ENCODE measurements at regions not wholly inside any gene's neighbourhood (a gene's known extent, or its start where the extent isn't known, plus 50 kb on each side); places are given as distances from the start of the nearest gene placed in this dataset.
A peak's percentile ranks its signal among the peaks of the same experiment; 100 is the strongest.

GRCh38 chr2:193240752-193241151, 1046.0 kb upstream of the TMEFF2 start:
- Histone ChIP-seq H3K27me3 (replicated peaks in 1 of 4; ENCODE audit: control insufficient read depth in 3 of 4, extremely low read depth in 1 of 4, insufficient read depth in 3 of 4, low read length in 3 of 4) (no peaks in the 10 kb centered on the region), H3K4ac (replicated peaks; ENCODE audit: insufficient read length, low read depth, low read length) (no peak overlapping the region), H4K91ac (replicated peaks; ENCODE audit: insufficient read length, low read length) (no peak overlapping the region), H2BK15ac (ENCODE audit: low read length) (no peak overlapping the region), H3K14ac (ENCODE audit: insufficient read length) (no peak overlapping the region), H4K8ac (ENCODE audit: extremely low read depth, insufficient read depth, low read length) (no peak overlapping the region), H2BK5ac (ENCODE audit: low read depth, low read length) (no peak overlapping the region), H3K79me1 (ENCODE audit: low read depth, low read length) (no peaks in the 10 kb centered on the region), H3K18ac (ENCODE audit: extremely low read depth, low read length) (no peak overlapping the region), H2BK120ac (replicated peaks; ENCODE audit: low read depth, low read length) (no peak overlapping the region), H3K4me3 (ENCODE audit: extremely low read depth in 1 of 4, insufficient read depth in 2 of 4, low read depth in 3 of 4, low read length in 4 of 4) (no peak overlapping the region), H2BK20ac (ENCODE audit: low read length) (no peak overlapping the region), H2BK12ac (ENCODE audit: low read depth, low read length) (no peak overlapping the region), H2AK5ac (ENCODE audit: low read depth, low read length) (no peak overlapping the region), H2AFZ (ENCODE audit: low read length) (no peak overlapping the region), H3K9ac (replicated peaks in 1 of 4; ENCODE audit: extremely low read depth in 1 of 4, low read depth in 3 of 4, low read length in 3 of 4) (no peak overlapping the region), H3K56ac (replicated peaks; ENCODE audit: insufficient read length, low read depth, low read length) (no peak overlapping the region), H3K23me2 (ENCODE audit: low read depth, low read length) (peaks cover 1% of the 10 kb centered on the region; the same call in 1 of the 2 replicates), H3K4me1 (replicated peaks in 1 of 4; ENCODE audit: control insufficient read depth in 3 of 4, insufficient read depth in 4 of 4, low read length in 3 of 4) (no peaks in the 10 kb centered on the region), H4K20me1 (replicated peaks in 1 of 2; ENCODE audit: control insufficient read depth in 1 of 2, insufficient read depth in 2 of 2, low read length in 2 of 2) (no peaks in the 10 kb centered on the region), H3K36me3 (ENCODE audit: control insufficient read depth in 2 of 4, insufficient read depth in 4 of 4, low read length in 3 of 4) (no peaks in the 10 kb centered on the region), H3K23ac (ENCODE audit: insufficient read length) (no peak overlapping the region), H4K5ac (ENCODE audit: insufficient read length, low read depth, low read length) (no peak overlapping the region), H3K4me2 (ENCODE audit: insufficient read depth in 1 of 2, low read depth in 2 of 2, low read length in 2 of 2) (no peak overlapping the region), H3K79me2 (ENCODE audit: control insufficient read depth in 1 of 2, insufficient read depth in 2 of 2, low read length in 2 of 2) (no peaks in the 10 kb centered on the region), H3K27ac (ENCODE audit: low read depth, low read length) (no peak overlapping the region), H3K9me3 (ENCODE audit: insufficient read depth in 2 of 2, low read depth in 1 of 2, low read length in 1 of 2) (no peaks in the 10 kb centered on the region)
- DNase-seq (ENCODE audit: low read depth in 1 of 2, low spot score in 2 of 2) (no peak), FAIRE-seq (peak; percentile 36)
- ChIA-PET CTCF (ENCODE audit: partially characterized antibody) (interaction anchor here (0.6 to 2.7 kb wide), 17 partner anchors 10 to 1428 kb away, joined by 3 to 17 read pairs (median 3); no protein-coding TSS in a partner anchor), POLR2A (ENCODE audit: partially characterized antibody) (no interaction called here)
- 80% methylated on average over 1 of the region's 1 CpG; no CpG with 5 or more reads in 1 of the 2 experiments for WGBS, 2 experiments (ENCODE audit: extremely low coverage in 1 of 2, insufficient coverage in 1 of 2, insufficient read length in 1 of 2, insufficient replicate concordance in 2 of 2, low coverage in 1 of 2, low lambda C conversion rate in 2 of 2, missing lambda C conversion rate in 1 of 2)
- no peak for TF ChIP-seq SIRT6 (IDR thresholded peaks at IDR 0.05; ENCODE audit: low read length)
- no peak for TF ChIP-seq SP4 (IDR thresholded peaks at IDR 0.05; ENCODE audit: low read length)
- no peak for TF ChIP-seq SIN3A (conservative IDR thresholded peaks at IDR 0.05 in 1 of 2, IDR thresholded peaks at IDR 0.05 in 1 of 2; ENCODE audit: low read depth in 1 of 2, low read length in 2 of 2)
- TF ChIP-seq JUND (IDR thresholded peaks at IDR 0.05; ENCODE audit: low read length): no peak
